AG09309 (cell line): ENCODE measurements at regions not wholly inside any gene's neighbourhood (a gene's known extent, or its start where the extent isn't known, plus 50 kb on each side); places are given as distances from the start of the nearest gene placed in this dataset.

Experiments
- DNase-seq: peaks from one replicate; pipeline ENCODE4 v3.0.0-alpha.2; 2010; ENCODE audit warnings: low read depth
- H3K4me3 ChIP-seq: 2 replicates; pipeline ENCODE4 v1.5.1; 2011; ENCODE audit warnings: mild to moderate bottlenecking, low read depth, low read length, moderate library complexity; ENCODE audit not compliant: control insufficient read depth
- TF ChIP-seq, protein P1 (sequence below): IDR thresholded peaks from 2 replicates; pipeline ENCODE4 v1.5.1; 2011; ENCODE audit warnings: mild to moderate bottlenecking, low read depth, low read length, inconsistent platforms; ENCODE audit not compliant: insufficient read depth, control insufficient read depth; ENCODE audit errors: missing control alignments

DNA sequence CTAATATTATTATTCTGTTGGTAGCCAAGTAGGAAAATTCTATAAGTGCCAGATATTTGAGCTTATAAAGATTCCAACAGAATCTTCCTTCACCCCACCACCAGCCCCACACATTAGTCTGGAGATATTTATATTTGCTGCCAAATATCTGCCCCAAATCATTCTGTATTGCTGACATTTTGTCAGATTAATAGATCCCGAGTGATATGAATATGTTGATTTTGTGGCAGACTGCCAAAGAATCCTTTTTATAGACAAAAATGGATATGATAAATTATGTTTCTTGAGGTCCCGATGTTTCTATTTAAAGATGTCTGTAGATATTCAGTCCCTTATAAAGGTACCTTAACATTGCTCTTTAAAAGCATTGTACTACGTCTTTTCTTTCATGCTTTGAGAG, 162.2 kb upstream of the KCNJ16 start:
- DNase-seq: no peak
- TF ChIP-seq, protein P1, sequence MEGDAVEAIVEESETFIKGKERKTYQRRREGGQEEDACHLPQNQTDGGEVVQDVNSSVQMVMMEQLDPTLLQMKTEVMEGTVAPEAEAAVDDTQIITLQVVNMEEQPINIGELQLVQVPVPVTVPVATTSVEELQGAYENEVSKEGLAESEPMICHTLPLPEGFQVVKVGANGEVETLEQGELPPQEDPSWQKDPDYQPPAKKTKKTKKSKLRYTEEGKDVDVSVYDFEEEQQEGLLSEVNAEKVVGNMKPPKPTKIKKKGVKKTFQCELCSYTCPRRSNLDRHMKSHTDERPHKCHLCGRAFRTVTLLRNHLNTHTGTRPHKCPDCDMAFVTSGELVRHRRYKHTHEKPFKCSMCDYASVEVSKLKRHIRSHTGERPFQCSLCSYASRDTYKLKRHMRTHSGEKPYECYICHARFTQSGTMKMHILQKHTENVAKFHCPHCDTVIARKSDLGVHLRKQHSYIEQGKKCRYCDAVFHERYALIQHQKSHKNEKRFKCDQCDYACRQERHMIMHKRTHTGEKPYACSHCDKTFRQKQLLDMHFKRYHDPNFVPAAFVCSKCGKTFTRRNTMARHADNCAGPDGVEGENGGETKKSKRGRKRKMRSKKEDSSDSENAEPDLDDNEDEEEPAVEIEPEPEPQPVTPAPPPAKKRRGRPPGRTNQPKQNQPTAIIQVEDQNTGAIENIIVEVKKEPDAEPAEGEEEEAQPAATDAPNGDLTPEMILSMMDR: no peak
- H3K4me3 ChIP-seq: no peak overlapping the region

DNA sequence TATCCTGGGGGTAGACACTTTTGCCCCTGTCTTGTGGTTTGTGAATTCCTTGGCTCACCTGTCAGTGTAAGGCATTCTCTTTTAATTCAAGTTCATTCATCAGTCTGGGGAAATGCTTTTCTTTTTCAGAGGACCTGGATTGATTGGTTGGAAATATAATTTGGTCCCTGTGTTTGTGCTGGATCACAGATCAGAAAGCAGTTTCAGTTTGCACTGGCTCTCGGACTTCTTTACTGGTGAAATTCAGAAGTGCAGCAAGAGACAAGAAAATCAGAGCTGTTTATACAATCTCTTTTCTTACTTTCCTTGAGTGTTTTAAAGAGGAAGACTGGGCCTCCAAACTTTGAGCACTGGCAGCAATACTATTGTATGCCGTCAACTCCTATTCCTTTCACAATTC, 161.8 kb upstream of the KCNJ16 start:
- TF ChIP-seq, protein P1: no peak
- H3K4me3 ChIP-seq: no peak overlapping the region
- no peak for DNase-seq

DNA sequence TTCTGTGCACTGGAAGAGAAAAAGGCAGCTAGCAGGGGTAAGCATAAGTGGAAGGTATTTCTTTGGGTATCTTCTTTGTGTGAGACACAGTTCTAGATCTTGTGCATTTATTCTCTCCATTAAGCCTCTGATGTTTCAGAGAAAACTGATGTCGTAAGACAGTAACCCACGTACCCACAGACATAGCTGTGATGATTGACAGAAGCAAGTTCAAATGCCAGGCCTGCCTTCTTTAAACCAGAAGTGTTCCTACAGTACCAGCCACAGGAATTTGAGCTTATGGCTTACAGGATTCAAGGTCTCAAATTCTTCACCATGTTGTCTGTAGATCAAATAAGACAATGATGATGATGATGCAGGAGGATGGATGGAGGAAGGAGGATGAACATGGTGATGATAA, 161.4 kb upstream of the KCNJ16 start:
- H3K4me3 ChIP-seq: no peak overlapping the region
- TF ChIP-seq, protein P1: no peak
- no peak for DNase-seq

- TF ChIP-seq, protein P1: no peak
- H3K4me3 ChIP-seq: no peak overlapping the region
- DNase-seq: no peak
Measured at GRCh38 chr17:69914520-69914919, 160.5 kb upstream of the KCNJ16 start.

- TF ChIP-seq, protein P1: no peak
- no peak overlapping the region for H3K4me3 ChIP-seq
- no peak for DNase-seq
Measured at GRCh38 chr17:69916761-69917160, 158.3 kb upstream of the KCNJ16 start.

DNA sequence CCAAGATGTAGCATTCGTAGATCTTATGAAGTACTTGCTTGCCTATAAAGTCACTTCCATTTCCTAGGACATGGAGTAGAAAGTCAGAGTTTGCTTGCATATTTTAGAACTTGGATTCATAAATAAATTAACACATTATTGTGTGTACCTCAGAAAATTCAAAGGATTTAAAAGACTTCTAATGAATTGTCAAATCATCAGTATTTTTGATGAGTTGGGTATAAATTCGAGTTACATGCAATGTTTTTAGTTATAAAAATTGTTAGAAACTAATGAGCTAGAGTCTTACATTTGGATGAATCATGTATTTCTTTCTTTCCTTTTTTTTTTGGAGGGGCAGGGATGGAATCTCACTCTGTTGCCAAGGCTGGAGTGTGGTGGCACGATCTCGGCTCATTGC, 156.9 kb upstream of the KCNJ16 start:
- DNase-seq: no peak
- TF ChIP-seq, protein P1: no peak
- H3K4me3 ChIP-seq: no peak overlapping the region

DNA sequence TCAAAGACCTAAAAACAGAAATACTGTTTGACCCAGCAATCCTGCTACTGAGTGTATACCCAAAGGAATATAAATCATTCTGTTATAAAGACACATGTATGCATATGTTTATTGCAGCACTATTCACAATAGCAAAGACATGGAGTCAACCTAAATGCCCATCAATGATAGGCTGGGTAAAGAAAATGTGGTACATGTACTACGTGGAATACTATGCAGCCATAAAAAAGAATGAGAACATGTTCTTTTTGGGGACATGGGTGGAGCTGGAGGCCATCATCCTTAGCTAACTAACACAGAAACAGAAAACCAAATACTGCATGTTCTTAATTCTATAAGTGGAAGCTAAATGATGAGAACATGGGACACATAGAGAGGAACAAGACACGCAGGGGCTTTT, 155.2 kb upstream of the KCNJ16 start:
- TF ChIP-seq, protein P1: no peak
- no peak overlapping the region for H3K4me3 ChIP-seq
- no peak for DNase-seq
